NT2/D1 (cell line): ENCODE measurements at regions not wholly inside any gene's neighbourhood (a gene's known extent, or its start where the extent isn't known, plus 50 kb on each side); places are given as distances from the start of the nearest gene placed in this dataset.

Experiments
- SUZ12 ChIP-seq: IDR thresholded peaks from 2 replicates; pipeline ENCODE4 v1.6.1; 2011; ENCODE audit not compliant: insufficient read length, insufficient read depth; ENCODE audit errors: extremely low read depth
- YY1 ChIP-seq: IDR thresholded peaks from 2 replicates; pipeline ENCODE4 v1.6.1; 2011; ENCODE audit not compliant: insufficient read length, insufficient read depth
- ZNF274 ChIP-seq: IDR thresholded peaks from 2 replicates; pipeline ENCODE4 v1.6.1; 2011; ENCODE audit warnings: mild to moderate bottlenecking, low read depth, low read length

DNA sequence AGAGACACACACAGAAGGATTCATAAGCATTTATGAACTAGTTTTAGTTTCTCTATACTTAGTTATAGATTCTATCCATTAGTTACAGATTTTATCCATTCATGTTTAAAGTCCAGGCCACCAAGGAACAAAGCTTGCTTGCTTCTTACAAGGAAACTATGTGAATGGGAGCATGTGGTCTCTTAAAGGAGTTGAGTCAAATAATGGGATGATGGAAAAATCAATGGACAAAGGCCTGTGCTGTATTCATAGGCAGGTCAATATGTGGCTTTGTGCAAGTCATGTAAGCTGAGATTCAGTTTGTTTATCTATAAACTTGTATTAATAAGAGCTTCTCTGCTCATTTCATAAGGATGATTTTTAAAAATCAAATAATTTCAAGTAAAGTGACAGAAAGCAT lies 172.8 kb upstream of the CDK1 start:
- TF ChIP-seq ZNF274: no peak
- no peak for TF ChIP-seq SUZ12
- no peak for TF ChIP-seq YY1
